H9 (cell line): ENCODE measurements at regions not wholly inside any gene's neighbourhood (a gene's known extent, or its start where the extent isn't known, plus 50 kb on each side); places are given as distances from the start of the nearest gene placed in this dataset.

Experiments used
- DNase-seq: peaks from one replicate; pipeline ENCODE4 v3.0.0-alpha.2; 2017
- H2AFZ ChIP-seq: one replicate; pipeline ENCODE4 v1.6.1; 2013; ENCODE audit warnings: mild to moderate bottlenecking, low read length, control low read depth, moderate library complexity
- H2AK5ac ChIP-seq: 2 replicates; pipeline ENCODE4 v1.6.1; 2013; ENCODE audit warnings: low read length, control low read depth, mixed read lengths; ENCODE audit not compliant: insufficient read length
- H2BK120ac ChIP-seq: one replicate; pipeline ENCODE4 v1.6.1; 2013; ENCODE audit warnings: low read depth, mild to moderate bottlenecking, low read length, control low read depth, inconsistent platforms; ENCODE audit not compliant: poor library complexity, severe bottlenecking
- H2BK12ac ChIP-seq: 2 replicates; pipeline ENCODE4 v1.6.1; 2013; ENCODE audit warnings: low read length, control low read depth, mixed read lengths, low read depth; ENCODE audit not compliant: insufficient read length
- H2BK15ac ChIP-seq: 2 replicates; pipeline ENCODE4 v1.6.1; 2013; ENCODE audit warnings: low read depth, low read length, control low read depth
- H2BK20ac ChIP-seq: one replicate; pipeline ENCODE4 v1.6.1; 2013; ENCODE audit warnings: low read depth, mild to moderate bottlenecking, low read length, control low read depth, inconsistent platforms; ENCODE audit not compliant: poor library complexity, severe bottlenecking
- H2BK5ac ChIP-seq: 2 replicates; pipeline ENCODE4 v1.6.1; 2013; ENCODE audit warnings: low read length, control low read depth, mixed read lengths; ENCODE audit not compliant: insufficient read length
- H3K14ac ChIP-seq: 2 replicates; pipeline ENCODE4 v1.6.1; 2013; ENCODE audit warnings: low read length, control low read depth; ENCODE audit not compliant: insufficient read depth
- H3K18ac ChIP-seq: 2 replicates; pipeline ENCODE4 v1.6.1; 2013; ENCODE audit warnings: low read depth, mild to moderate bottlenecking, mixed read lengths, low read length, control low read depth; ENCODE audit not compliant: insufficient read length
- H3K23ac ChIP-seq: 2 replicates; pipeline ENCODE4 v1.6.1; 2013; ENCODE audit warnings: low read length, control low read depth, mixed read lengths, low read depth; ENCODE audit not compliant: insufficient read length
- H3K23me2 ChIP-seq: 2 replicates; pipeline ENCODE4 v1.6.1; 2013; ENCODE audit warnings: low read depth, mild to moderate bottlenecking, mixed read lengths, low read length, control low read depth; ENCODE audit not compliant: insufficient read length, poor library complexity, severe bottlenecking
- H3K27ac ChIP-seq: 2 replicates; pipeline ENCODE4 v1.5.1; 2013; ENCODE audit warnings: low read length, control low read depth, mixed read lengths, low read depth; ENCODE audit not compliant: insufficient read length
- H3K27me3 ChIP-seq: 2 replicates; pipeline ENCODE4 v1.6.1; 2013; ENCODE audit warnings: low read length, control low read depth, inconsistent platforms; ENCODE audit not compliant: insufficient read depth
- H3K4ac ChIP-seq: 2 replicates; pipeline ENCODE4 v1.6.1; 2013; ENCODE audit warnings: low read depth, mild to moderate bottlenecking, control low read depth, inconsistent platforms, low read length, moderate library complexity
- H3K4me1 ChIP-seq: 2 replicates; pipeline ENCODE4 v1.6.1; 2013; ENCODE audit warnings: low read length, control low read depth, inconsistent platforms; ENCODE audit not compliant: insufficient read depth
- H3K4me2 ChIP-seq: 2 replicates; pipeline ENCODE4 v1.6.1; 2013; ENCODE audit warnings: low read length, control low read depth, mixed read lengths; ENCODE audit not compliant: insufficient read length, insufficient read depth
- H3K56ac ChIP-seq: 2 replicates; pipeline ENCODE4 v1.6.1; 2013; ENCODE audit warnings: low read depth, mild to moderate bottlenecking, mixed read lengths, low read length, control low read depth; ENCODE audit not compliant: insufficient read length
- H3K79me1 ChIP-seq: 2 replicates; pipeline ENCODE4 v1.6.1; 2013; ENCODE audit warnings: low read depth, mild to moderate bottlenecking, moderate library complexity, low read length, control low read depth, inconsistent platforms; ENCODE audit not compliant: insufficient read depth, poor library complexity, severe bottlenecking
- H3K79me2 ChIP-seq: 2 replicates; pipeline ENCODE4 v1.6.1; 2013; ENCODE audit warnings: low read length, control low read depth, inconsistent platforms; ENCODE audit not compliant: insufficient read depth
- H3K9ac ChIP-seq: 2 replicates; pipeline ENCODE4 v1.6.1; 2013; ENCODE audit warnings: low read length, control low read depth, mixed read lengths; ENCODE audit not compliant: insufficient read length; ENCODE audit errors: extremely low read depth
- H3K9me3 ChIP-seq: one replicate; pipeline ENCODE4 v1.6.1; 2013; ENCODE audit warnings: low read depth, low read length, inconsistent platforms; ENCODE audit not compliant: control insufficient read depth
- H3T11ph ChIP-seq: one replicate; pipeline ENCODE4 v1.6.1; 2013; ENCODE audit warnings: mild to moderate bottlenecking, low read length, control low read depth, inconsistent platforms
- H4K20me1 ChIP-seq: one replicate; pipeline ENCODE4 v1.6.1; 2013; ENCODE audit not compliant: control insufficient read depth, insufficient read length, insufficient read depth
- H4K5ac ChIP-seq: 2 replicates; pipeline ENCODE4 v1.6.1; 2013; ENCODE audit warnings: low read depth, mild to moderate bottlenecking, mixed read lengths, low read length, control low read depth; ENCODE audit not compliant: insufficient read length
- H4K8ac ChIP-seq: replicated peaks from 2 replicates; pipeline ENCODE4 v1.6.1; 2013; ENCODE audit warnings: low read length, control low read depth, mixed read lengths, low read depth; ENCODE audit not compliant: insufficient read length
- H4K91ac ChIP-seq: 2 replicates; pipeline ENCODE4 v1.6.1; 2013; ENCODE audit warnings: low read depth, mild to moderate bottlenecking, moderate library complexity, mixed read lengths, low read length, control low read depth; ENCODE audit not compliant: insufficient read length
- H3K27ac Mint-ChIP-seq, 3 experiments: 2 replicates in 2 of 3; 3 replicates in 1 of 3; pipeline ENCODE4 v1.8.0; 2020 to 2021; ENCODE audit warnings: mixed read lengths in 3 of 3, mild to moderate bottlenecking in 1 of 3, moderate library complexity in 1 of 3
- H3K27me3 Mint-ChIP-seq: 2 replicates; pipeline ENCODE4 v1.8.0; 2021; ENCODE audit warnings: low read depth, mild to moderate bottlenecking, moderate library complexity, mixed read lengths
- H3K36me3 Mint-ChIP-seq, 3 experiments: 2 replicates in 2 of 3; 3 replicates in 1 of 3; pipeline ENCODE4 v1.8.0; 2020 to 2021; ENCODE audit warnings: low read depth in 3 of 3, mixed read lengths in 3 of 3; ENCODE audit not compliant: insufficient read depth in 1 of 3
- H3K4me1 Mint-ChIP-seq, 2 experiments: 2 replicates each; pipeline ENCODE4 v1.8.0; 2020; ENCODE audit warnings: mixed read lengths in 2 of 2
- H3K4me3 Mint-ChIP-seq, 2 experiments: 2 replicates in 1 of 2; 3 replicates in 1 of 2; pipeline ENCODE4 v1.8.0; 2020 to 2021; ENCODE audit warnings: mild to moderate bottlenecking in 2 of 2, mixed read lengths in 2 of 2, moderate library complexity in 1 of 2
- H3K9me3 Mint-ChIP-seq, 2 experiments: 2 replicates in 1 of 2; 3 replicates in 1 of 2; pipeline ENCODE4 v1.8.0; 2020; ENCODE audit warnings: mild to moderate bottlenecking in 2 of 2, mixed read lengths in 2 of 2, moderate library complexity in 1 of 2
- WGBS: extraction: QIAGEN DNeasy Blood & Tissue Kit; methylation state at CpG from one replicate; pipeline ENCODE4 v1.1.7; 2013; ENCODE audit warnings: missing lambda C conversion rate, low lambda C conversion rate, mixed read lengths; ENCODE audit not compliant: insufficient read length; ENCODE audit errors: extremely low coverage; 5-methylcytosine and 5-hydroxymethylcytosine counted together
- TF ChIP-seq, protein P1 (sequence below): fragments of 200-600 bp; sonication (generic); conservative IDR thresholded peaks from 3 replicates; pipeline ENCODE4 v1.8.0; 2021; ENCODE audit warnings: antibody characterized with exemption, mild to moderate bottlenecking

GRCh38 chr15:93566762-93567161 is 477.8 kb upstream of the RGMA start:
- TF ChIP-seq, protein P1, sequence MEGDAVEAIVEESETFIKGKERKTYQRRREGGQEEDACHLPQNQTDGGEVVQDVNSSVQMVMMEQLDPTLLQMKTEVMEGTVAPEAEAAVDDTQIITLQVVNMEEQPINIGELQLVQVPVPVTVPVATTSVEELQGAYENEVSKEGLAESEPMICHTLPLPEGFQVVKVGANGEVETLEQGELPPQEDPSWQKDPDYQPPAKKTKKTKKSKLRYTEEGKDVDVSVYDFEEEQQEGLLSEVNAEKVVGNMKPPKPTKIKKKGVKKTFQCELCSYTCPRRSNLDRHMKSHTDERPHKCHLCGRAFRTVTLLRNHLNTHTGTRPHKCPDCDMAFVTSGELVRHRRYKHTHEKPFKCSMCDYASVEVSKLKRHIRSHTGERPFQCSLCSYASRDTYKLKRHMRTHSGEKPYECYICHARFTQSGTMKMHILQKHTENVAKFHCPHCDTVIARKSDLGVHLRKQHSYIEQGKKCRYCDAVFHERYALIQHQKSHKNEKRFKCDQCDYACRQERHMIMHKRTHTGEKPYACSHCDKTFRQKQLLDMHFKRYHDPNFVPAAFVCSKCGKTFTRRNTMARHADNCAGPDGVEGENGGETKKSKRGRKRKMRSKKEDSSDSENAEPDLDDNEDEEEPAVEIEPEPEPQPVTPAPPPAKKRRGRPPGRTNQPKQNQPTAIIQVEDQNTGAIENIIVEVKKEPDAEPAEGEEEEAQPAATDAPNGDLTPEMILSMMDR = no peak
- Histone ChIP-seq H3K18ac (no peak overlapping the region), H2AFZ (no peak overlapping the region), H2BK120ac (no peak overlapping the region), H3K14ac (no peak overlapping the region), H3K27ac (no peak overlapping the region), H3T11ph (no peak overlapping the region), H3K27me3 (no peaks in the 10 kb centered on the region), H2BK12ac (no peak overlapping the region), H3K79me2 (no peaks in the 10 kb centered on the region), H3K23me2 (peaks cover 2% of the 10 kb centered on the region), H3K79me1 (no peaks in the 10 kb centered on the region), H3K4me1 (peaks cover 6% of the 10 kb centered on the region; the same call in 1 of the 2 replicates), H3K4me2 (no peak overlapping the region), H2BK20ac (no peak overlapping the region), H3K23ac (no peak overlapping the region), H3K56ac (no peak overlapping the region), H4K8ac (no peak overlapping the region), H3K9me3 (no peaks in the 10 kb centered on the region), H3K9ac (no peak overlapping the region), H4K91ac (no peak overlapping the region), H2AK5ac (no peak overlapping the region), H2BK15ac (no peak overlapping the region), H4K20me1 (no peaks in the 10 kb centered on the region), H3K4ac (no peak overlapping the region), H4K5ac (no peak overlapping the region), H2BK5ac (no peak overlapping the region)
- H3K36me3 Mint-ChIP-seq = no peaks in the 10 kb centered on the region
- no peak overlapping the region for H3K4me3 Mint-ChIP-seq
- no peak for DNase-seq
- no peak overlapping the region for H3K27ac Mint-ChIP-seq
- H3K4me1 Mint-ChIP-seq = peaks cover 9 to 14% of the 10 kb centered on the region in 2 experiments
- WGBS = no CpG with 5 or more reads among the region's 3 CpGs
- no peaks in the 10 kb centered on the region for H3K27me3 Mint-ChIP-seq
- no peaks in the 10 kb centered on the region for H3K9me3 Mint-ChIP-seq
